Trophoblast cell (in vitro differentiated cells and primary cell): ENCODE measurements at regions not wholly inside any gene's neighbourhood (a gene's known extent, or its start where the extent isn't known, plus 50 kb on each side); places are given as distances from the start of the nearest gene placed in this dataset.
A peak's percentile ranks its signal among the peaks of the same experiment; 100 is the strongest.

ENCODE experiments used
- DNase-seq, 2 donors: peaks; one replicate each; pipeline ENCODE4 v3.0.0-alpha.2; 2016
- H2AFZ ChIP-seq: 2 replicates; pipeline ENCODE4 v1.6.1; 2013; ENCODE audit warnings: low read length, moderate library complexity, mild to moderate bottlenecking; ENCODE audit not compliant: insufficient read depth, poor library complexity
- H2AK5ac ChIP-seq: 2 replicates; pipeline ENCODE4 v1.6.1; 2013; ENCODE audit warnings: mild to moderate bottlenecking, low read length
- H2BK120ac ChIP-seq: 2 replicates; pipeline ENCODE4 v1.6.1; 2013; ENCODE audit warnings: low read length, mild to moderate bottlenecking, moderate library complexity; ENCODE audit not compliant: insufficient read depth, poor library complexity
- H2BK12ac ChIP-seq: 2 replicates; pipeline ENCODE4 v1.6.1; 2013; ENCODE audit warnings: mild to moderate bottlenecking, low read length, moderate library complexity
- H2BK5ac ChIP-seq: 2 replicates; pipeline ENCODE4 v1.6.1; 2013; ENCODE audit warnings: low read length, low read depth, moderate library complexity, mild to moderate bottlenecking; ENCODE audit not compliant: poor library complexity
- H3K14ac ChIP-seq: 2 replicates; pipeline ENCODE4 v1.6.1; 2013; ENCODE audit warnings: mild to moderate bottlenecking, low read length
- H3K18ac ChIP-seq: 2 replicates; pipeline ENCODE4 v1.6.1; 2013; ENCODE audit warnings: mild to moderate bottlenecking, low read length
- H3K23ac ChIP-seq: 2 replicates; pipeline ENCODE4 v1.6.1; 2013; ENCODE audit warnings: low read length
- H3K27ac ChIP-seq: 2 replicates; pipeline ENCODE4 v1.5.1; 2013; ENCODE audit warnings: low read depth, mild to moderate bottlenecking, inconsistent platforms, low read length, moderate library complexity
- H3K27me3 ChIP-seq: 2 replicates; pipeline ENCODE4 v1.6.1; 2013; ENCODE audit warnings: inconsistent platforms, mild to moderate bottlenecking, low read length, moderate library complexity; ENCODE audit not compliant: insufficient read depth
- H3K36me3 ChIP-seq, 2 experiments: 1 replicate in 1 of 2; 2 replicates in 1 of 2; pipeline ENCODE4 v1.6.1; 2013; ENCODE audit warnings: low read length in 2 of 2, mild to moderate bottlenecking in 2 of 2, moderate library complexity in 1 of 2; ENCODE audit not compliant: insufficient read depth in 2 of 2, control insufficient read depth in 1 of 2
- H3K4ac ChIP-seq: 2 replicates; pipeline ENCODE4 v1.6.1; 2013; ENCODE audit warnings: low read depth, mild to moderate bottlenecking, low read length, moderate library complexity
- H3K4me1 ChIP-seq, 2 experiments: 1 replicate in 1 of 2; 2 replicates in 1 of 2; pipeline ENCODE4 v1.6.1; 2013; ENCODE audit warnings: low read length in 2 of 2, mild to moderate bottlenecking in 2 of 2, moderate library complexity in 1 of 2; ENCODE audit not compliant: insufficient read depth in 2 of 2, control insufficient read depth in 1 of 2
- H3K4me2 ChIP-seq: 2 replicates; pipeline ENCODE4 v1.6.1; 2013; ENCODE audit warnings: inconsistent platforms, mild to moderate bottlenecking, low read length, moderate library complexity
- H3K4me3 ChIP-seq: 2 replicates; pipeline ENCODE4 v1.5.1; 2013; ENCODE audit warnings: mild to moderate bottlenecking, low read depth, low read length, inconsistent platforms
- H3K79me1 ChIP-seq: one replicate; pipeline ENCODE4 v1.6.1; 2013; ENCODE audit warnings: low read length
- H3K79me2 ChIP-seq: 2 replicates; pipeline ENCODE4 v1.6.1; 2013; ENCODE audit warnings: low read length, mild to moderate bottlenecking; ENCODE audit not compliant: control insufficient read depth, insufficient read depth, poor library complexity
- H3K9ac ChIP-seq: 2 replicates; pipeline ENCODE4 v1.6.1; 2013; ENCODE audit warnings: mild to moderate bottlenecking, low read length
- H3K9me3 ChIP-seq: 2 replicates; pipeline ENCODE4 v1.6.1; 2013; ENCODE audit warnings: low read depth, mild to moderate bottlenecking, control low read depth, inconsistent platforms, low read length; ENCODE audit not compliant: insufficient read depth
- H4K12ac ChIP-seq: 2 replicates; pipeline ENCODE4 v1.6.1; 2013; ENCODE audit warnings: low read depth, mild to moderate bottlenecking, low read length, moderate library complexity
- H4K8ac ChIP-seq: 2 replicates; pipeline ENCODE4 v1.6.1; 2013; ENCODE audit warnings: low read depth, mild to moderate bottlenecking, low read length, moderate library complexity
- H4K91ac ChIP-seq: one replicate; pipeline ENCODE4 v1.6.1; 2013; ENCODE audit warnings: low read depth, mild to moderate bottlenecking, low read length, moderate library complexity
- WGBS: extraction: QIAGEN DNeasy Blood & Tissue Kit; methylation state at CpG from one replicate; pipeline ENCODE4 v1.1.7; 2013; ENCODE audit warnings: missing lambda C conversion rate; ENCODE audit not compliant: insufficient read length, insufficient coverage; ENCODE audit errors: extremely low coverage; 5-methylcytosine and 5-hydroxymethylcytosine counted together

DNA sequence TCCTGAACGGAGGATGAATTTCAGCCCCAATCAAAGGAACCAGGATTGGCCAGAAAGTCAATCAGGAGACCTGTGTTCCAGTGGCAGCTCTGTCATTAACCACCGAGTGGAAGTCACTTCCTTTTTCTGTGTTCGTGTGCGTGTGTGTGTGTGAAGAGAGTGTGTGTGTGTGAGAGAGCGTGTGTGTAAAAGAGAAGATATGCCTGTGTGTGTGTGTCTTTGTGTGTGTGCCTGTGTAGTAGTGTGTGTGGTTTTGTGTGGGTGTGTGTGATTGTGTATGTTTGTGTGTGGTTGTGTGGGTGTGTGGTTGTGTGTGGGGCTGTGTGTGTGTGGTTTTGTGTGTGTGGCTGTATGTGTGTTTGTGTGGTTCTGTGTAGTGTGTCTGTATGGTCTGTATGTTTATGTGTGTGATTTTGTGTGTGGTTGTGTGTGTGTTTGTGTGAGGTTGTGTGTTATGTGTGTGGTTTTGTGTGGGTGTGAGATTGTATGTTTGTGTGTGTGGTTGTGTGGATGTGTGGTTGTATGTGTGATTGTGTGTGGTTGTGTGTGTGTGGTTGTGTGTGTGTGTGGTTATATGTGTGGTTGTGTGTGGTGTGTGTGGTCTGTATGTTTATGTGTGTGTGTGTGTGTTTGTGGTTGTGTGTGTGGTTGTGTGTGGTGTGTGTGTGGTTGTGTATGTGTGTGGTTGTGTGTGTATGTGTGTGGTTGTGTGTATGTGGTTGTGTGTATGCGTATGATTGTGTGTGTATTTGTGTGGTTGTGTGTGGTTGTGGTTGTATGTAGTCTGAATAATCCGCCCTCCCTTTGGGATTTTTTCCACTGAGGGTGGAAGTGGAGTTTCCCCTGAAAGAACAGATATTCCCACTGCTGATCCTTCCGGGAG, 314.4 kb downstream of the SHQ1 start:
- H3K27me3 ChIP-seq: no peaks in the 10 kb centered on the region
- H3K4ac ChIP-seq: no peak overlapping the region
- no peaks in the 10 kb centered on the region for H3K4me1 ChIP-seq
- no peak overlapping the region for H4K12ac ChIP-seq
- no peaks in the 10 kb centered on the region for H3K36me3 ChIP-seq
- no peak overlapping the region for H3K18ac ChIP-seq
- no peak overlapping the region for H4K91ac ChIP-seq
- peak overlapping the region; percentile 56 for H3K4me3 ChIP-seq
- no peaks in the 10 kb centered on the region for H3K79me1 ChIP-seq
- no peak for DNase-seq
- H4K8ac ChIP-seq: no peak overlapping the region
- no peak overlapping the region for H2BK120ac ChIP-seq
- 100% methylated on average over 1 of the region's 8 CpGs for WGBS
- H2BK12ac ChIP-seq: no peak overlapping the region
- no peak overlapping the region for H2AK5ac ChIP-seq
- H3K79me2 ChIP-seq: no peaks in the 10 kb centered on the region
- H3K27ac ChIP-seq: no peak overlapping the region
- no peaks in the 10 kb centered on the region for H3K9me3 ChIP-seq
- H3K4me2 ChIP-seq: no peak overlapping the region
- no peak overlapping the region for H2BK5ac ChIP-seq
- no peak overlapping the region for H3K9ac ChIP-seq
- H3K23ac ChIP-seq: no peak overlapping the region
- no peak overlapping the region for H3K14ac ChIP-seq
- H2AFZ ChIP-seq: no peak overlapping the region

DNA sequence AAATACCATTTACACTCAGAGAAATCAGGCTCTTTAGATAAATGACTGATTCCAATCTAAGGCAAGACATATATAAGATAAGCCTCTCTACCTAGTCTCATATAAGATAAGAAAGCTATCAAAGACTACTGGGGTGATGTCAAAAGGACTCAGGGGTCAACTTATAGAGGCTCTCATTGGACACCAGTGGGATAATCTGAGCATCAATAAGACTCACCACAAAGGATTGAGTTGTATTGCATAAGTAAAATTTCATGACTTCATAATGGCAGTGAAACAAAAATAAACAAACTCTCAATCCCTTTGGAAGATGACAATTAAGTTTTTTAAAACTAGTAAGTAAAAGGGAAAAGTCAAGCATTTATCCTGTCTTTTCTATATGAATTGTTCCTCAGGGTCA, 317.8 kb downstream of the SHQ1 start:
- no peak for DNase-seq
- Histone ChIP-seq H2BK120ac (no peak overlapping the region), H3K27me3 (no peaks in the 10 kb centered on the region), H3K4me1 (no peaks in the 10 kb centered on the region), H3K9me3 (no peaks in the 10 kb centered on the region), H3K79me1 (no peaks in the 10 kb centered on the region), H3K36me3 (no peaks in the 10 kb centered on the region), H2BK5ac (no peak overlapping the region), H2AFZ (no peak overlapping the region), H3K23ac (no peak overlapping the region), H3K9ac (no peak overlapping the region), H4K12ac (no peak overlapping the region), H3K18ac (no peak overlapping the region), H3K27ac (no peak overlapping the region), H3K4me2 (no peak overlapping the region), H3K14ac (no peak overlapping the region), H3K4ac (no peak overlapping the region), H4K8ac (no peak overlapping the region), H3K4me3 (no peak overlapping the region), H4K91ac (no peak overlapping the region), H3K79me2 (no peaks in the 10 kb centered on the region), H2AK5ac (no peak overlapping the region), H2BK12ac (no peak overlapping the region)

DNA sequence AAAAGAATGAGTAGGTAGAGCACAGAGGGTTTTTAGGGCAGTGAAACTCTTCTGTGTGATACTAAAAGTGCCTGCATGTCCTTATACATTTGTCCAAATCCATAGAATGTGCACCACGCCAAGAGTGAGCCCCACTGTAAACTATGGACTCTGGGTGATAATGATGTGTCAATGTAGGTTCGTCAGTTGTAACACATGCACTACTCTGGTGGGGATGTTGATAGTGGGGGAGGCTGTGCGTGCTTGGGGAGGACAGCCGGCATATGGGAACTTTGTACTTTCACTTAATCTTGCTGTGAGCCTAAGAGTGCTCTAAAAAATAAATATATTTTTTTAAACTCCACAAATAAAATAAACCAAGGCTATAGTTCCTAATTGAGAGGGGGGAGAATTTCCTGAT, 319.2 kb downstream of the SHQ1 start:
- H3K9me3 ChIP-seq: no peaks in the 10 kb centered on the region
- H2BK12ac ChIP-seq: no peak overlapping the region
- H3K79me1 ChIP-seq: no peaks in the 10 kb centered on the region
- H2BK120ac ChIP-seq: no peak overlapping the region
- H2BK5ac ChIP-seq: no peak overlapping the region
- H3K4me1 ChIP-seq: no peaks in the 10 kb centered on the region
- no peak overlapping the region for H3K4ac ChIP-seq
- no peak overlapping the region for H2AK5ac ChIP-seq
- no peak overlapping the region for H3K18ac ChIP-seq
- H3K36me3 ChIP-seq: no peaks in the 10 kb centered on the region
- no peak overlapping the region for H3K9ac ChIP-seq
- H3K14ac ChIP-seq: no peak overlapping the region
- no peak overlapping the region for H4K91ac ChIP-seq
- no peak overlapping the region for H3K23ac ChIP-seq
- H4K12ac ChIP-seq: no peak overlapping the region
- no peak overlapping the region for H3K27ac ChIP-seq
- no peak for DNase-seq
- H3K79me2 ChIP-seq: no peaks in the 10 kb centered on the region
- no peak overlapping the region for H4K8ac ChIP-seq
- WGBS: no CpG with 5 or more reads among the region's 4 CpGs
- no peak overlapping the region for H3K4me2 ChIP-seq
- no peak overlapping the region for H2AFZ ChIP-seq
- no peak overlapping the region for H3K4me3 ChIP-seq
- no peaks in the 10 kb centered on the region for H3K27me3 ChIP-seq

DNA sequence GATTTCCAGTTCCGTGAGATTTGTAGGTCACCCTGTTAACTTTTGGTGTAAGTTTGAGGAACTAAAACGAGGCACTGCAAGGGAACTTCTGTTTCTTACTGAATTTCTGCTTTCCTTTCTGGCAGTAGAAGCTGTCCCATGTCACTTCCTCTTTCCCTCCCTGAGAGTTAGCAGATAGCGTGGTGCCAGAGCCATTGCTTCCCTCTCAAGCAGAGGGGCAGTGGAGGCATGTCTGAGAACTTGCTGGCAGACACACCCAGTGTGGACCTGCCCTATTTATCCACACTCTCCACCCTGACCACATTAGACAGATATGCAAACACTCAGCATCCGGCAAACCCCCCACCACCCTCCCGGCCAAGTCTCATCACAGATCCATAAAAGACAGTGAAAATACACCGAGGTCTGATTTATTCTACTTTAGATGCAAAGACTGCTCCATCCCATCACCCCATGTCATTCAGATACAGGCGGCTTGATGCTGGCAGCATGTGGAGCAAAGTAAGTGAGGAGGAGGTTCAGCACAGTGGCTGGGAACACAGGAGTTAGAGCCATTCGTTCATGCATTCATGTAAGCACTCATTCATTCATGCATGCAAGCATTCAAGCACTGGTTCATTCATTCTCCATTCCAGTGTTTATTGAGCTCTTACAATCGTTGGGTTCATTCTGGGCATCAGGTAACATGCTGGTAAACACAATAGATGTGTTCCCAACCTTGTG, 324.7 kb downstream of the SHQ1 start:
- Histone ChIP-seq H2AFZ (no peak overlapping the region), H4K91ac (no peak overlapping the region), H3K9ac (no peak overlapping the region), H3K4me2 (no peak overlapping the region), H3K79me1 (no peaks in the 10 kb centered on the region), H3K79me2 (no peaks in the 10 kb centered on the region), H4K12ac (no peak overlapping the region), H2AK5ac (no peak overlapping the region), H3K4me1 (no peaks in the 10 kb centered on the region), H2BK12ac (no peak overlapping the region), H3K27ac (no peak overlapping the region), H3K23ac (no peak overlapping the region), H3K4ac (no peak overlapping the region), H3K4me3 (no peak overlapping the region), H2BK120ac (no peak overlapping the region), H4K8ac (no peak overlapping the region), H3K27me3 (no peaks in the 10 kb centered on the region), H2BK5ac (no peak overlapping the region), H3K36me3 (no peaks in the 10 kb centered on the region), H3K14ac (no peak overlapping the region), H3K9me3 (no peaks in the 10 kb centered on the region), H3K18ac (no peak overlapping the region)
- no CpG with 5 or more reads among the region's 9 CpGs for WGBS
- DNase-seq: peak in 1 of 2 donors; percentile 24
